ENCODE measurements at regions not wholly inside any gene's neighbourhood (a gene's known extent, or its start where the extent isn't known, plus 50 kb on each side); places are given as distances from the start of the nearest gene placed in this dataset.

- no peaks in the 10 kb centered on the region; the same call in 1 of the 2 replicates for H3K9me2 ChIP-seq (ENCODE audit: insufficient read depth)
- no TSS peak for BruUV-seq (replicated peaks)
- no peak for DNase-seq
- TF ChIP-seq EZH2 (IDR thresholded peaks at IDR 0.05; ENCODE audit: low read depth) (no peak), CTCF (conservative IDR thresholded peaks at IDR 0.05) (no peak)
- no peak overlapping the region for H3K4me3 ChIP-seq
- no peaks in the 10 kb centered on the region for H3K27me3 ChIP-seq (ENCODE audit: insufficient read depth, low read depth)
- intact Hi-C loops (cut with micrococcal nuclease; ENCODE audit: unreplicated experiment) = no loop called here
- no peaks in the 10 kb centered on the region for H3K36me3 ChIP-seq (ENCODE audit: low read depth)
- no peaks in the 10 kb centered on the region for H3F3A ChIP-seq (ENCODE audit: insufficient read depth, low read depth)
- no peak overlapping the region for H3K4me2 ChIP-seq
- H3K4me1 ChIP-seq (replicated peaks; ENCODE audit: insufficient read depth) = no peaks in the 10 kb centered on the region
- H3K27ac ChIP-seq = no peak overlapping the region
- H2AFZ ChIP-seq = no peak overlapping the region
- ChIA-PET POLR2A (ENCODE audit: unreplicated experiment) (no interaction called here), CTCF (no interaction called here)
- no peaks in the 10 kb centered on the region for H4K20me1 ChIP-seq (ENCODE audit: insufficient read depth)
- H3K9me3 ChIP-seq (ENCODE audit: insufficient read depth, low read depth) = no peaks in the 10 kb centered on the region
- no peaks in the 10 kb centered on the region for H3K79me2 ChIP-seq (ENCODE audit: low read depth)
Measured at GRCh38 chr2:192480984-192481383, 286.3 kb upstream of the TMEFF2 start.

GRCh38 chr2:192473331-192473730 is 278.6 kb upstream of the TMEFF2 start:
- Histone ChIP-seq H3K4me2 (no peak overlapping the region), H3K9me2 (ENCODE audit: insufficient read depth) (no peaks in the 10 kb centered on the region), H3K79me2 (ENCODE audit: low read depth) (no peaks in the 10 kb centered on the region), H3K36me3 (ENCODE audit: low read depth) (no peaks in the 10 kb centered on the region), H4K20me1 (ENCODE audit: insufficient read depth) (no peaks in the 10 kb centered on the region), H2AFZ (no peak overlapping the region), H3K4me3 (no peak overlapping the region), H3K27me3 (ENCODE audit: insufficient read depth, low read depth) (no peaks in the 10 kb centered on the region), H3F3A (ENCODE audit: insufficient read depth, low read depth) (no peaks in the 10 kb centered on the region), H3K27ac (no peak overlapping the region), H3K9me3 (ENCODE audit: insufficient read depth, low read depth) (no peaks in the 10 kb centered on the region), H3K4me1 (replicated peaks; ENCODE audit: insufficient read depth) (no peaks in the 10 kb centered on the region)
- intact Hi-C loops (cut with micrococcal nuclease; ENCODE audit: unreplicated experiment) = no loop called here
- ChIA-PET CTCF (no interaction called here), POLR2A (ENCODE audit: unreplicated experiment) (no interaction called here)
- no peak for DNase-seq
- no TSS peak for BruUV-seq (replicated peaks)
- no peak for TF ChIP-seq CTCF (conservative IDR thresholded peaks at IDR 0.05)
- TF ChIP-seq EZH2 (IDR thresholded peaks at IDR 0.05; ENCODE audit: low read depth) = no peak

- no peaks in the 10 kb centered on the region for H4K20me1 ChIP-seq (ENCODE audit: insufficient read depth)
- POLR2A ChIA-PET (ENCODE audit: unreplicated experiment) = no interaction called here
- H3K4me3 ChIP-seq = no peak overlapping the region
- no peaks in the 10 kb centered on the region for H3K9me2 ChIP-seq (ENCODE audit: insufficient read depth)
- no peak overlapping the region for H3K4me2 ChIP-seq
- CTCF ChIA-PET = no interaction called here
- H3K27me3 ChIP-seq (ENCODE audit: insufficient read depth, low read depth) = no peaks in the 10 kb centered on the region
- no peaks in the 10 kb centered on the region for H3F3A ChIP-seq (ENCODE audit: insufficient read depth, low read depth)
- intact Hi-C loops (cut with micrococcal nuclease; ENCODE audit: unreplicated experiment) = no loop called here
- H3K9me3 ChIP-seq (ENCODE audit: insufficient read depth, low read depth) = no peaks in the 10 kb centered on the region
- TF ChIP-seq EZH2 (IDR thresholded peaks at IDR 0.05; ENCODE audit: low read depth) = no peak
- no peak for TF ChIP-seq CTCF (conservative IDR thresholded peaks at IDR 0.05)
- no TSS peak for BruUV-seq (replicated peaks)
- no peak overlapping the region for H3K27ac ChIP-seq
- H3K4me1 ChIP-seq (replicated peaks; ENCODE audit: insufficient read depth) = no peaks in the 10 kb centered on the region
- H3K79me2 ChIP-seq (ENCODE audit: low read depth) = no peaks in the 10 kb centered on the region
- no peak overlapping the region for H2AFZ ChIP-seq
- DNase-seq = no peak
- H3K36me3 ChIP-seq (ENCODE audit: low read depth) = no peaks in the 10 kb centered on the region
Measured at GRCh38 chr2:192471982-192472381, 277.2 kb upstream of the TMEFF2 start.

All from PC-9 (cell line).